GM23248 (cell line): ENCODE measurements at regions not wholly inside any gene's neighbourhood (a gene's known extent, or its start where the extent isn't known, plus 50 kb on each side); places are given as distances from the start of the nearest gene placed in this dataset.

Source experiments
- DNase-seq: peaks from one replicate; pipeline ENCODE4 v3.0.0-alpha.2; 2015
- H2AFZ ChIP-seq: fragments of 200-600 bp; sonication (generic); 2 replicates; pipeline ENCODE4 v1.6.1; 2016; ENCODE audit warnings: antibody characterized with exemption
- H3F3A ChIP-seq: fragments of 200-600 bp; sonication (generic); 2 replicates; pipeline ENCODE4 v1.6.1; 2016; ENCODE audit warnings: mild to moderate bottlenecking, antibody characterized with exemption, mixed run types; ENCODE audit not compliant: insufficient read depth
- H3K27ac ChIP-seq: fragments of 200-600 bp; sonication (generic); 2 replicates; pipeline ENCODE4 v1.5.1; 2016; ENCODE audit warnings: mild to moderate bottlenecking
- H3K27me3 ChIP-seq: fragments of 200-600 bp; sonication (generic); replicated peaks from 2 replicates; pipeline ENCODE4 v1.6.1; 2016; ENCODE audit warnings: mild to moderate bottlenecking; ENCODE audit not compliant: insufficient read depth
- H3K36me3 ChIP-seq: fragments of 200-600 bp; sonication (generic); 2 replicates; pipeline ENCODE4 v1.6.1; 2016; ENCODE audit warnings: low read depth, mild to moderate bottlenecking
- H3K4me1 ChIP-seq: fragments of 200-600 bp; sonication (generic); 2 replicates; pipeline ENCODE4 v1.6.1; 2016; ENCODE audit warnings: mild to moderate bottlenecking; ENCODE audit not compliant: insufficient read depth
- H3K4me2 ChIP-seq: fragments of 200-600 bp; sonication (generic); one replicate; pipeline ENCODE4 v1.6.1; 2016; ENCODE audit warnings: mild to moderate bottlenecking; ENCODE audit not compliant: unreplicated experiment
- H3K4me3 ChIP-seq: fragments of 200-600 bp; sonication (generic); 2 replicates; pipeline ENCODE4 v1.5.1; 2016; ENCODE audit warnings: mild to moderate bottlenecking
- H3K79me2 ChIP-seq: fragments of 200-600 bp; sonication (generic); 2 replicates; pipeline ENCODE4 v1.6.1; 2016; ENCODE audit warnings: mild to moderate bottlenecking; ENCODE audit not compliant: insufficient read depth
- H3K9ac ChIP-seq: fragments of 200-600 bp; sonication (generic); 2 replicates; pipeline ENCODE4 v1.6.1; 2016; ENCODE audit warnings: mild to moderate bottlenecking
- H3K9me2 ChIP-seq: fragments of 200-600 bp; sonication (generic); 2 replicates; pipeline ENCODE4 v1.6.1; 2016; ENCODE audit warnings: mixed run types, mild to moderate bottlenecking, moderate library complexity; ENCODE audit not compliant: insufficient read depth
- H3K9me3 ChIP-seq: fragments of 200-600 bp; sonication (generic); one replicate; pipeline ENCODE4 v1.6.1; 2017; ENCODE audit warnings: low read depth
- H4K20me1 ChIP-seq: fragments of 200-600 bp; sonication (generic); 2 replicates; pipeline ENCODE4 v1.6.0; 2016; ENCODE audit not compliant: insufficient read depth
- EZH2 ChIP-seq: fragments of 200-600 bp; sonication (generic); IDR thresholded peaks from 2 replicates; pipeline ENCODE4 v1.6.1; 2018; ENCODE audit warnings: antibody characterized with exemption, mild to moderate bottlenecking; ENCODE audit not compliant: insufficient read depth, poor library complexity, severe bottlenecking
- EZH2phosphoT487 ChIP-seq: fragments of 200-600 bp; sonication (generic); IDR thresholded peaks from 2 replicates; pipeline ENCODE4 v1.6.1; 2018; ENCODE audit warnings: antibody characterized with exemption, moderate library complexity, mild to moderate bottlenecking, low read depth; ENCODE audit not compliant: insufficient read depth
- WGBS, 2 experiments: methylation state at CpG; one replicate each; pipeline ENCODE4 v1.1.6; 2015 to 2017; ENCODE audit warnings: low lambda C conversion rate in 2 of 2, low coverage in 1 of 2; ENCODE audit errors: missing lambda C conversion rate in 2 of 2; 5-methylcytosine and 5-hydroxymethylcytosine counted together
- in situ Hi-C: fragments of 300-500 bp; cut with MboI; formaldehyde crosslinking; loops from 2 replicates; pipeline ENCODE4 v1.15.0; 2020

GRCh38 chr2:176664478-176664877 lies 395.2 kb downstream of the MTX2 start:
- Histone ChIP-seq H3F3A (peaks cover 15% of the 10 kb centered on the region; the same call in 1 of the 2 replicates), H2AFZ (no peak overlapping the region), H3K27ac (no peak overlapping the region), H3K79me2 (no peaks in the 10 kb centered on the region), H3K9ac (no peak overlapping the region), H3K36me3 (no peaks in the 10 kb centered on the region), H4K20me1 (no peaks in the 10 kb centered on the region), H3K4me3 (no peak overlapping the region), H3K9me3 (no peaks in the 10 kb centered on the region), H3K4me1 (peaks cover 14% of the 10 kb centered on the region), H3K4me2 (no peak overlapping the region), H3K9me2 (no peaks in the 10 kb centered on the region), H3K27me3 (no peaks in the 10 kb centered on the region)
- DNase-seq = no peak
- no peak for TF ChIP-seq EZH2
- no peak for TF ChIP-seq EZH2phosphoT487
- WGBS, 2 experiments = 70 to 79% methylated on average over 4 of the region's 4 CpGs
- in situ Hi-C loops = loop anchor here (10.0 kb wide), 1 partner anchor 480 kb away; no protein-coding TSS in a partner anchor

- no peak for TF ChIP-seq EZH2phosphoT487
- no peaks in the 10 kb centered on the region for H3K9me2 ChIP-seq
- H4K20me1 ChIP-seq = no peaks in the 10 kb centered on the region
- H3F3A ChIP-seq = peaks cover 15% of the 10 kb centered on the region; the same call in 1 of the 2 replicates
- peaks cover 17% of the 10 kb centered on the region for H3K4me1 ChIP-seq
- H3K9me3 ChIP-seq = no peaks in the 10 kb centered on the region
- no peaks in the 10 kb centered on the region for H3K27me3 ChIP-seq
- H3K27ac ChIP-seq = no peak overlapping the region
- H3K4me2 ChIP-seq = no peak overlapping the region
- 96% methylated on average over 1 of the region's 1 CpG for WGBS, 2 experiments
- no peaks in the 10 kb centered on the region for H3K79me2 ChIP-seq
- in situ Hi-C loops = loop anchor here (10.0 kb wide), 1 partner anchor 480 kb away; no protein-coding TSS in a partner anchor
- no peaks in the 10 kb centered on the region for H3K36me3 ChIP-seq
- no peak for DNase-seq
- no peak overlapping the region for H3K4me3 ChIP-seq
- H2AFZ ChIP-seq = no peak overlapping the region
- H3K9ac ChIP-seq = no peak overlapping the region
Observed at GRCh38 chr2:176665086-176665485, 395.8 kb downstream of the MTX2 start.

- DNase-seq = peak; percentile 47
- Histone ChIP-seq H3K79me2 (no peaks in the 10 kb centered on the region), H3K27me3 (no peaks in the 10 kb centered on the region), H3F3A (peaks cover 15% of the 10 kb centered on the region; the same call in 1 of the 2 replicates), H4K20me1 (no peaks in the 10 kb centered on the region), H3K27ac (peak overlapping the region; percentile 28), H3K9me2 (no peaks in the 10 kb centered on the region), H3K9ac (no peak overlapping the region), H2AFZ (peak overlapping the region; percentile 66), H3K4me2 (peak overlapping the region; percentile 24), H3K36me3 (no peaks in the 10 kb centered on the region), H3K4me1 (peaks cover 17% of the 10 kb centered on the region), H3K9me3 (no peaks in the 10 kb centered on the region), H3K4me3 (no peak overlapping the region)
- in situ Hi-C loops = loop anchor here (10.0 kb wide), 1 partner anchor 476 kb away; no protein-coding TSS in a partner anchor
- TF ChIP-seq EZH2 = no peak
- TF ChIP-seq EZH2phosphoT487 = no peak
Observed at GRCh38 chr2:176668912-176669311, 399.7 kb downstream of the MTX2 start.

- WGBS, 2 experiments = 49 to 51% methylated on average over 5 of the region's 5 CpGs
- Histone ChIP-seq H3K79me2 (no peaks in the 10 kb centered on the region), H2AFZ (peak overlapping the region; percentile 66), H3K27me3 (no peaks in the 10 kb centered on the region), H3K9me2 (no peaks in the 10 kb centered on the region), H3F3A (peaks cover 15% of the 10 kb centered on the region; the same call in 1 of the 2 replicates), H3K4me1 (peaks cover 17% of the 10 kb centered on the region), H3K36me3 (no peaks in the 10 kb centered on the region), H3K9me3 (no peaks in the 10 kb centered on the region), H3K4me2 (peak overlapping the region; percentile 24), H4K20me1 (no peaks in the 10 kb centered on the region), H3K4me3 (no peak overlapping the region), H3K9ac (no peak overlapping the region), H3K27ac (peak overlapping the region; percentile 28)
- no peak for TF ChIP-seq EZH2
- no peak for TF ChIP-seq EZH2phosphoT487
- peak; percentile 32 for DNase-seq
- in situ Hi-C loops = loop anchor here (10.0 kb wide), 1 partner anchor 475 kb away; no protein-coding TSS in a partner anchor
Observed at GRCh38 chr2:176669398-176670174, 400.3 kb downstream of the MTX2 start.
